IMR-90 (cell line): ENCODE measurements at regions not wholly inside any gene's neighbourhood (a gene's known extent, or its start where the extent isn't known, plus 50 kb on each side); places are given as distances from the start of the nearest gene placed in this dataset.

ENCODE experiments used
- BHLHE40 ChIP-seq: fragments of 150-350 bp; IDR thresholded peaks from 2 replicates; pipeline ENCODE4 v1.6.1; 2016; ENCODE audit warnings: mild to moderate bottlenecking, low read depth, low read length
- CEBPB ChIP-seq: IDR thresholded peaks from 2 replicates; pipeline ENCODE4 v1.6.1; 2012; ENCODE audit warnings: low read depth, low read length, improper control_type of control experiment
- CTCF ChIP-seq: conservative IDR thresholded peaks from 2 replicates; pipeline ENCODE4 v1.5.1; 2012; ENCODE audit warnings: mild to moderate bottlenecking, low read depth, low read length, improper control_type of control experiment
- MAZ ChIP-seq: IDR thresholded peaks from 2 replicates; pipeline ENCODE4 v1.6.1; 2012; ENCODE audit warnings: low read depth, mild to moderate bottlenecking, low read length, improper control_type of control experiment, moderate library complexity, borderline replicate concordance
- MXI1 ChIP-seq: IDR thresholded peaks from 2 replicates; pipeline ENCODE4 v1.6.1; 2012; ENCODE audit warnings: low read depth, mild to moderate bottlenecking, low read length, moderate library complexity, borderline replicate concordance
- NFE2L2 ChIP-seq: fragments of 150-350 bp; IDR thresholded peaks from 2 replicates; pipeline ENCODE4 v1.6.1; 2016; ENCODE audit warnings: low read depth, mild to moderate bottlenecking, low read length
- POLR2A ChIP-seq: IDR thresholded peaks from 2 replicates; pipeline ENCODE4 v1.6.1; 2012; ENCODE audit warnings: mild to moderate bottlenecking, low read depth, low read length
- RAD21 ChIP-seq: IDR thresholded peaks from 2 replicates; pipeline ENCODE4 v1.6.1; 2012; ENCODE audit warnings: low read length, improper control_type of control experiment
- RCOR1 ChIP-seq: IDR thresholded peaks from 2 replicates; pipeline ENCODE4 v1.6.1; 2012; ENCODE audit warnings: mild to moderate bottlenecking, low read length, improper control_type of control experiment; ENCODE audit not compliant: insufficient replicate concordance
- RFX5 ChIP-seq: IDR thresholded peaks from 2 replicates; pipeline ENCODE4 v1.8.0; 2012; ENCODE audit warnings: low read depth, mild to moderate bottlenecking, low read length, moderate library complexity
- USF2 ChIP-seq: fragments of 150-350 bp; IDR thresholded peaks from 2 replicates; pipeline ENCODE4 v1.6.1; 2017; ENCODE audit warnings: mild to moderate bottlenecking, antibody characterized with exemption, low read length, low read depth

- TF ChIP-seq CTCF = no peak
- no peak for TF ChIP-seq RFX5
- TF ChIP-seq BHLHE40 = no peak
- no peak for TF ChIP-seq POLR2A
- no peak for TF ChIP-seq USF2
- TF ChIP-seq RCOR1 = no peak
- no peak for TF ChIP-seq CEBPB
- TF ChIP-seq MXI1 = no peak
- no peak for TF ChIP-seq RAD21
- no peak for TF ChIP-seq NFE2L2
- TF ChIP-seq MAZ = no peak
Measured at GRCh38 chr14:100442498-100443490, 119.7 kb downstream of the SLC25A47 start.
